ENCODE measurements at regions not wholly inside any gene's neighbourhood (a gene's known extent, or its start where the extent isn't known, plus 50 kb on each side); places are given as distances from the start of the nearest gene placed in this dataset.

DNA sequence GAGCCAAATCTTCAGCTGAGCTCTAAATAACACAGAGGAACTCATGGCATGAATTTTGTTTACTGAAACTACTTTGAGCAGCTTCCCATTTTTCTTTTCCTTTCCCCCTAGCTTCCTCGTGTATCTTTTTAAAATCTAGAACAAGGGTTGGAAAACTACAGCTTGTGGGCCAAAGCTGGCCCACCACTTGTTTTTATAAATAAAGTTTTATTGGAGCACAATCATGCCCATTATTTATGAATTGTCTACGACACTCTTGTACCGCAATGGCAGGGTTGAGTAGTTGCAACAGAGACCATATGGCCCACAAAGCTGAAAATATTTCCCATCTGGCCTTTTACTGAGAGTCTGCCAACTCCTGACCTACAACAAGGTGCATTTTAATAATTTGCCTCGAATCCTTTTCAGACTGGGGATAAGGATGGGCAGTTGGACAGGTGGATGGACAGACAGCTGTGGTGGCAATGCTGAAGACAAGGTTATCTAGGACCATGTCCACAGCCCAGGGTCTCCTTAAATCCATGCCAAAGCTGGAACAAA, 87.7 kb downstream of the RMI2 start:
- no peak overlapping the region for H3K4me2 ChIP-seq (ENCODE audit: low read depth, low read length)
- H3K9ac ChIP-seq (ENCODE audit: insufficient read depth, low read depth, low read length), result no peak overlapping the region
- ChIA-PET POLR2A (no interaction called here), CTCF (ENCODE audit: low intra/inter-chr PET ratio, low total read pairs) (no interaction called here)
- in situ Hi-C loops (cut with HindIII; ENCODE audit: extremely low pct_ligation_motif_present, low pct_unique_long_range_greater_than_20kb), result no loop called here
- ATAC-seq (no peak), FAIRE-seq (no peak), DNase-seq (ENCODE audit: low spot score) (no peak)
- no peaks in the 10 kb centered on the region for H3K79me2 ChIP-seq (ENCODE audit: insufficient read depth, low read length)
- BruUV-seq (replicated peaks), result no TSS peak
- no peak overlapping the region for H3K4me3 ChIP-seq (replicated peaks in 1 of 3; ENCODE audit: insufficient read depth in 1 of 3, low read depth in 2 of 3, low read length in 3 of 3)
- H3K27me3 ChIP-seq (ENCODE audit: control insufficient read depth in 1 of 2, insufficient read depth in 2 of 2, low read length in 2 of 2), result peaks cover 2 to 24% of the 10 kb centered on the region in 2 experiments
- H3K27ac ChIP-seq (ENCODE audit: extremely low read length, insufficient read depth, low read length), result no peak overlapping the region
- no peak overlapping the region for H2AFZ ChIP-seq (ENCODE audit: low read length)
- peaks cover 28% of the 10 kb centered on the region for H3K4me1 ChIP-seq (ENCODE audit: insufficient read depth, low read length)
- H4K20me1 ChIP-seq (ENCODE audit: insufficient read depth, low read length), result no peaks in the 10 kb centered on the region
- no peaks in the 10 kb centered on the region for H3K9me3 ChIP-seq (ENCODE audit: low read length)
- 65% methylated on average over 4 of the region's 4 CpGs for WGBS (ENCODE audit: low lambda C conversion rate)
- H3K36me3 ChIP-seq (replicated peaks in 1 of 2; ENCODE audit: control insufficient read depth in 1 of 2, insufficient read depth in 2 of 2, low read length in 2 of 2), result no peaks in the 10 kb centered on the region
- intact Hi-C loops (cut with micrococcal nuclease; ENCODE audit: unreplicated experiment), result no loop called here
- TF ChIP-seq ZBTB40 (IDR thresholded peaks at IDR 0.05) (peak; percentile 29; the same call in 1 of the 2 replicates), ZBTB40 (CRISPR knock-in tag; IDR thresholded peaks at IDR 0.05) (peak; percentile 91), NRL (CRISPR knock-in tag; IDR thresholded peaks at IDR 0.05; ENCODE audit: borderline replicate concordance) (no peak), CBX5 (CRISPR knock-in tag; IDR thresholded peaks at IDR 0.05; ENCODE audit: borderline replicate concordance) (no peak), ZUFSP (CRISPR knock-in tag; IDR thresholded peaks at IDR 0.05; ENCODE audit: borderline replicate concordance) (no peak), ZNF235 (CRISPR knock-in tag; IDR thresholded peaks at IDR 0.05; ENCODE audit: borderline replicate concordance) (no peak), SIN3A (IDR thresholded peaks at IDR 0.05; ENCODE audit: borderline replicate concordance, low read depth, low read length) (no peak), ZNF331 (CRISPR knock-in tag; IDR thresholded peaks at IDR 0.05) (no peak)
- TF ChIP-seq, protein P1, sequence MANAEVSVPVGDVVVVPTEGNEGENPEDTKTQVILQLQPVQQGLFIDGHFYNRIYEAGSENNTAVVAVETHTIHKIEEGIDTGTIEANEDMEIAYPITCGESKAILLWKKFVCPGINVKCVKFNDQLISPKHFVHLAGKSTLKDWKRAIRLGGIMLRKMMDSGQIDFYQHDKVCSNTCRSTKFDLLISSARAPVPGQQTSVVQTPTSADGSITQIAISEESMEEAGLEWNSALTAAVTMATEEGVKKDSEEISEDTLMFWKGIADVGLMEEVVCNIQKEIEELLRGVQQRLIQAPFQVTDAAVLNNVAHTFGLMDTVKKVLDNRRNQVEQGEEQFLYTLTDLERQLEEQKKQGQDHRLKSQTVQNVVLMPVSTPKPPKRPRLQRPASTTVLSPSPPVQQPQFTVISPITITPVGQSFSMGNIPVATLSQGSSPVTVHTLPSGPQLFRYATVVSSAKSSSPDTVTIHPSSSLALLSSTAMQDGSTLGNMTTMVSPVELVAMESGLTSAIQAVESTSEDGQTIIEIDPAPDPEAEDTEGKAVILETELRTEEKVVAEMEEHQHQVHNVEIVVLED (CRISPR knock-in tag; IDR thresholded peaks at IDR 0.05; ENCODE audit: borderline replicate concordance), result no peak
- TF ChIP-seq, protein P2, sequence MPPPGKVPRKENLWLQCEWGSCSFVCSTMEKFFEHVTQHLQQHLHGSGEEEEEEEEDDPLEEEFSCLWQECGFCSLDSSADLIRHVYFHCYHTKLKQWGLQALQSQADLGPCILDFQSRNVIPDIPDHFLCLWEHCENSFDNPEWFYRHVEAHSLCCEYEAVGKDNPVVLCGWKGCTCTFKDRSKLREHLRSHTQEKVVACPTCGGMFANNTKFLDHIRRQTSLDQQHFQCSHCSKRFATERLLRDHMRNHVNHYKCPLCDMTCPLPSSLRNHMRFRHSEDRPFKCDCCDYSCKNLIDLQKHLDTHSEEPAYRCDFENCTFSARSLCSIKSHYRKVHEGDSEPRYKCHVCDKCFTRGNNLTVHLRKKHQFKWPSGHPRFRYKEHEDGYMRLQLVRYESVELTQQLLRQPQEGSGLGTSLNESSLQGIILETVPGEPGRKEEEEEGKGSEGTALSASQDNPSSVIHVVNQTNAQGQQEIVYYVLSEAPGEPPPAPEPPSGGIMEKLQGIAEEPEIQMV (CRISPR knock-in tag; IDR thresholded peaks at IDR 0.05; ENCODE audit: low read depth), result no peak

All from HepG2 (cell line).